OCI-LY3 (cell line): ENCODE measurements at regions not wholly inside any gene's neighbourhood (a gene's known extent, or its start where the extent isn't known, plus 50 kb on each side); places are given as distances from the start of the nearest gene placed in this dataset.

Experiments
- H2AFZ ChIP-seq: fragments of 200-600, 300-600 bp; shearing (Covaris generic); 2 replicates; pipeline ENCODE4 v1.6.0; 2014; ENCODE audit warnings: antibody characterized with exemption, low read depth, low read length
- H3K27ac ChIP-seq: fragments of 200-600, 300-600 bp; sonication (generic); 2 replicates; pipeline ENCODE4 v1.5.1; 2014; ENCODE audit warnings: mild to moderate bottlenecking, low read length, moderate library complexity, mixed read lengths
- H3K27me3 ChIP-seq: fragments of 200-600, 300-600 bp; sonication (generic); 2 replicates; pipeline ENCODE4 v1.6.1; 2014; ENCODE audit warnings: low read depth, low read length, mixed read lengths
- H3K36me3 ChIP-seq: fragments of 200-600, 300-600 bp; sonication (generic); replicated peaks from 2 replicates; pipeline ENCODE3; 2014; ENCODE audit warnings: low read depth, low read length, mixed read lengths
- H3K4me1 ChIP-seq: fragments of 300-600, 200-600 bp; sonication (generic); 2 replicates; pipeline ENCODE4 v1.6.1; 2014; ENCODE audit warnings: low read length, mixed read lengths
- H3K4me2 ChIP-seq: fragments of 200-600, 300-600 bp; sonication (generic); 2 replicates; pipeline ENCODE4 v1.6.1; 2014; ENCODE audit warnings: low read length, mixed read lengths
- H3K4me3 ChIP-seq: fragments of 300-600, 200-600 bp; sonication (generic); 2 replicates; pipeline ENCODE4 v1.5.1; 2014; ENCODE audit warnings: antibody characterized with exemption, mild to moderate bottlenecking, low read length, moderate library complexity
- H3K79me2 ChIP-seq: fragments of 300-600, 200-600 bp; shearing (Covaris generic); 2 replicates; pipeline ENCODE4 v1.6.1; 2014; ENCODE audit warnings: mild to moderate bottlenecking, low read length, mixed read lengths
- H3K9ac ChIP-seq: fragments of 300-600, 200-600 bp; shearing (Covaris generic); 2 replicates; pipeline ENCODE4 v1.6.0; 2014; ENCODE audit warnings: mild to moderate bottlenecking, low read length, moderate library complexity
- H3K9me3 ChIP-seq: fragments of 200-600, 300-600 bp; shearing (Covaris generic); 2 replicates; pipeline ENCODE4 v1.6.1; 2014; ENCODE audit warnings: low read length, mixed read lengths; ENCODE audit not compliant: insufficient read depth
- H4K20me1 ChIP-seq: fragments of 200-600, 300-600 bp; sonication (generic); 2 replicates; pipeline ENCODE4 v1.6.1; 2016; ENCODE audit warnings: low read length, mixed read lengths; ENCODE audit not compliant: insufficient read depth
- CTCF ChIP-seq: fragments of 200-600, 300-600 bp; sonication (generic); IDR thresholded peaks from 2 replicates; pipeline ENCODE4 v1.5.1; 2014; ENCODE audit warnings: antibody characterized with exemption, low read length, low read depth
- EZH2phosphoT487 ChIP-seq: fragments of 200-600 bp; shearing (Covaris generic); IDR thresholded peaks from 2 replicates; pipeline ENCODE4 v1.6.1; 2018; ENCODE audit warnings: antibody characterized with exemption, mixed run types, low read depth

GRCh38 chr7:156151658-156152057 lies 339.4 kb upstream of the SHH start:
- Histone ChIP-seq H3K27me3 (0 out of 2 replicates have a peak, but pooled peaks cover 3% of the 10 kb centered on the region), H4K20me1 (no peaks in the 10 kb centered on the region), H3K9ac (no peak overlapping the region), H3K9me3 (no peaks in the 10 kb centered on the region), H3K4me1 (no peaks in the 10 kb centered on the region), H2AFZ (no peak overlapping the region), H3K4me3 (no peak overlapping the region), H3K4me2 (no peak overlapping the region), H3K27ac (no peak overlapping the region), H3K36me3 (no peaks in the 10 kb centered on the region), H3K79me2 (no peaks in the 10 kb centered on the region)
- TF ChIP-seq CTCF (no peak), EZH2phosphoT487 (no peak)

- 0 out of 2 replicates have a peak, but pooled peaks cover 3% of the 10 kb centered on the region for H3K27me3 ChIP-seq
- no peaks in the 10 kb centered on the region for H3K36me3 ChIP-seq
- no peak overlapping the region for H2AFZ ChIP-seq
- H3K9ac ChIP-seq, result no peak overlapping the region
- H3K79me2 ChIP-seq, result no peaks in the 10 kb centered on the region
- H3K4me3 ChIP-seq, result no peak overlapping the region
- H3K4me1 ChIP-seq, result no peaks in the 10 kb centered on the region
- H3K4me2 ChIP-seq, result no peak overlapping the region
- no peaks in the 10 kb centered on the region for H3K9me3 ChIP-seq
- H4K20me1 ChIP-seq, result no peaks in the 10 kb centered on the region
- no peak overlapping the region for H3K27ac ChIP-seq
- TF ChIP-seq CTCF (no peak), EZH2phosphoT487 (no peak)
Measured at GRCh38 chr7:156151078-156151477, 338.8 kb upstream of the SHH start.

- Histone ChIP-seq H4K20me1 (no peaks in the 10 kb centered on the region), H2AFZ (no peak overlapping the region), H3K9ac (no peak overlapping the region), H3K4me2 (no peak overlapping the region), H3K79me2 (no peaks in the 10 kb centered on the region), H3K27me3 (0 out of 2 replicates have a peak, but pooled peaks cover 3% of the 10 kb centered on the region), H3K4me1 (no peaks in the 10 kb centered on the region), H3K36me3 (no peaks in the 10 kb centered on the region), H3K9me3 (no peaks in the 10 kb centered on the region), H3K27ac (no peak overlapping the region), H3K4me3 (no peak overlapping the region)
- TF ChIP-seq CTCF (no peak), EZH2phosphoT487 (no peak)
Measured at GRCh38 chr7:156148995-156149394, 336.7 kb upstream of the SHH start.

- Histone ChIP-seq H3K4me2 (no peak overlapping the region), H2AFZ (no peak overlapping the region)
- TF ChIP-seq CTCF (no peak), EZH2phosphoT487 (no peak)
Measured at GRCh38 chr7:156148547-156148946, 336.3 kb upstream of the SHH start.

More at GRCh38 chr7:156148547-156148946, 336.3 kb upstream of the SHH start:
- no peak overlapping the region for H3K4me3 ChIP-seq
- no peaks in the 10 kb centered on the region for H3K9me3 ChIP-seq
- 0 out of 2 replicates have a peak, but pooled peaks cover 3% of the 10 kb centered on the region for H3K27me3 ChIP-seq
- H3K27ac ChIP-seq, result no peak overlapping the region
- no peaks in the 10 kb centered on the region for H4K20me1 ChIP-seq
- no peak overlapping the region for H3K9ac ChIP-seq
- H3K4me1 ChIP-seq, result no peaks in the 10 kb centered on the region
- H3K79me2 ChIP-seq, result no peaks in the 10 kb centered on the region
- H3K36me3 ChIP-seq, result no peaks in the 10 kb centered on the region
